Myocyte (in vitro differentiated cells): ENCODE measurements at regions not wholly inside any gene's neighbourhood (a gene's known extent, or its start where the extent isn't known, plus 50 kb on each side); places are given as distances from the start of the nearest gene placed in this dataset.

Experiments
- DNase-seq: peaks from one replicate; pipeline ENCODE4 v3.0.0-alpha.2; 2012; ENCODE audit warnings: low read depth

- no peak for DNase-seq
These were observed 919.7 kb upstream of the CADM2 start for GRCh38 chr3:84039099-84039498.

GRCh38 chr3:84042399-84043106 lies 916.2 kb upstream of the CADM2 start:
- DNase-seq, result no peak

- no peak for DNase-seq
These were observed 891.9 kb upstream of the CADM2 start for GRCh38 chr3:84066915-84067314.

GRCh38 chr3:84073664-84074063 lies 885.1 kb upstream of the CADM2 start:
- no peak for DNase-seq

GRCh38 chr3:84074767-84075166 lies 884.0 kb upstream of the CADM2 start:
- no peak for DNase-seq

- no peak for DNase-seq
These were observed 881.3 kb upstream of the CADM2 start for GRCh38 chr3:84077479-84077878.

GRCh38 chr3:84082726-84083125 lies 876.1 kb upstream of the CADM2 start:
- no peak for DNase-seq

GRCh38 chr3:84092907-84093306 lies 865.9 kb upstream of the CADM2 start:
- DNase-seq, result no peak

GRCh38 chr3:84096188-84096587 lies 862.6 kb upstream of the CADM2 start:
- DNase-seq, result no peak

GRCh38 chr3:84100861-84101260 lies 857.9 kb upstream of the CADM2 start:
- DNase-seq, result no peak

GRCh38 chr3:84108442-84108971 lies 850.3 kb upstream of the CADM2 start:
- no peak for DNase-seq

GRCh38 chr3:84109911-84110310 lies 848.9 kb upstream of the CADM2 start:
- DNase-seq, result no peak

- DNase-seq, result no peak
These were observed 848.0 kb upstream of the CADM2 start for GRCh38 chr3:84110787-84111186.

- no peak for DNase-seq
These were observed 833.5 kb upstream of the CADM2 start for GRCh38 chr3:84125201-84125721.

- DNase-seq, result no peak
These were observed 833.0 kb upstream of the CADM2 start for GRCh38 chr3:84125760-84126159.

- DNase-seq, result no peak
These were observed 832.6 kb upstream of the CADM2 start for GRCh38 chr3:84126160-84126559.

GRCh38 chr3:84128024-84128423 lies 830.8 kb upstream of the CADM2 start:
- DNase-seq, result no peak

GRCh38 chr3:84136425-84136824 lies 822.4 kb upstream of the CADM2 start:
- DNase-seq, result no peak

GRCh38 chr3:84140631-84141030 lies 818.2 kb upstream of the CADM2 start:
- DNase-seq, result no peak

GRCh38 chr3:84141571-84141970 lies 817.2 kb upstream of the CADM2 start:
- no peak for DNase-seq

GRCh38 chr3:84165328-84165727 lies 793.5 kb upstream of the CADM2 start:
- no peak for DNase-seq

- DNase-seq, result no peak
These were observed 783.3 kb upstream of the CADM2 start for GRCh38 chr3:84175449-84175848.

- DNase-seq, result no peak
These were observed 773.9 kb upstream of the CADM2 start for GRCh38 chr3:84184937-84185336.
